ENCODE measurements at regions not wholly inside any gene's neighbourhood (a gene's known extent, or its start where the extent isn't known, plus 50 kb on each side); places are given as distances from the start of the nearest gene placed in this dataset.
"Not testable (repeated sequence)": the region's sequence is repeated elsewhere in the genome, so short reads cannot be mapped to it uniquely, and the experiment has no call there.

DNA sequence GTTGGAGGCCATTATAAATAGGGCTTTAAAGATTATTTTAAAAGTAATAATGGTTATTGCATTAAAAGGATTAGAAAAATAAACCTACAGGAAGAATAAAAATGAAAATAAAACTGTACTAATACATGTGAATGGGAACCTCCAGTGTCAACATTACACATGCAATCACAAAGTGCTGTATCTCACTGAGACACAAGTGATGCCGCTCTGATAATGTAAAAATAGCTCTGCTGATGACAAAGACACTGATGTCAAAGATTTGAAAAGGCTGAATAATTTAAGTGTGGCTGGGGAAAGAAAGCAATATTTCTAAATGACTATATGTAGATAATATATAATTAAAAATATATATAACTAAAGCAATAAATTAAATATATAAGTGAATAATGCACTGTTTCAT, 129.1 kb upstream of the RAP2B start:
- no peak for DNase-seq

DNA sequence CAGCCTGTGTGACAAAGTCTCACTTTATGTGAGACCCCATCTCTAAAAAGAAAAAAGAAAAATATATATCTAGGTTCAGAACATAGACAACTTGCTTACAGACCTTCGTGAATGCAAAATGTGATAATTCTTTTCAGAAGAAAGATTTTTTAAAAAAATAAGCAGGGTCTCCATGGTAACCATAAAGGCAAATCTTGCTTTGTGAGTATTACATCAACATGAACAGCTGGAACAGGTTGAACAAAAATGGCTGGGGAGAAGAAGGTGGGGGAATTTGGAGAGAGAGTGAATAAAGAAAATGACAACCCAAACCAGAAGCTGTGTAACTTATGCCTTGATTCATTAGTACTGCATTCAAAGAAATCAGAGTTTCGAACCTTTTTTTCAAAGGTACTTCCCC, 125.2 kb upstream of the RAP2B start:
- no peak for DNase-seq

DNA sequence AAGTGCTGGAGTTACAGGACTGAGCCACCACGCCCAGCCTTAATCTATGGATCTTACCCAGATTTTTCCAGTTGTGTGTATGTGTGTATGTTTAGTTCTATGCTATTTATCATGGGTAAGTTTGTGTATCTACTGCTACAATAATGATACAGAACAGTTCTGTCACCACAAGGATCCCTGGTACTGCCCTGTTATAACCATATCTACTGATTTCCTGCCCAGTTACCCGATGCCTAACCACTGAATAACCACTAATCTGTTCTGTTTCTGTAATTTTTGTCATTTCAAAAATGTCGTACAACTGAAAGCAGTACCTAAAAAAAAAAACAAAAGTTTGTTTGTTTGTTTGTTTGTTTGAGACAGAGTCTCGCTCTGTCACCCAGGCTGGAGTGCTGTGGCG, 123.7 kb upstream of the RAP2B start:
- DNase-seq: no peak

DNA sequence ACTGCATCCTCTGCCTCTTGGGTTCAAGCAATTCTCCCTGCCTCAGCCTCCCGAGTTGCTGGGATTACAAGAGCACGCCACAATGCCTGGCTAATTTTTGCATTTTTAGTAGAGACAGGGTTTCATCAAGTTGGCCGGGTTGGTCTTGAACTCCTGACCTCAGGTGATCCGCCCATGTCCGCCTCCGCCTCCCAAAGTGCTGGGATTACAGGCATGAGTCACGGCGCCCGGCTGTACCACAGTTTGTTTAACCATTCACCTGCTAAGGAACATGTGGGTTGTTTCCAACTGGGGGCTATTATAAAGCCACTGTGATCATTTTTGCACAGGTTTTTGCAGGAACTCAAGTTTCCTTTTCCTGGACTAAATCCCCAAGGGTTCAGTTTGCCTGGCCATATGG, 123.2 kb upstream of the RAP2B start:
- DNase-seq: no peak

DNA sequence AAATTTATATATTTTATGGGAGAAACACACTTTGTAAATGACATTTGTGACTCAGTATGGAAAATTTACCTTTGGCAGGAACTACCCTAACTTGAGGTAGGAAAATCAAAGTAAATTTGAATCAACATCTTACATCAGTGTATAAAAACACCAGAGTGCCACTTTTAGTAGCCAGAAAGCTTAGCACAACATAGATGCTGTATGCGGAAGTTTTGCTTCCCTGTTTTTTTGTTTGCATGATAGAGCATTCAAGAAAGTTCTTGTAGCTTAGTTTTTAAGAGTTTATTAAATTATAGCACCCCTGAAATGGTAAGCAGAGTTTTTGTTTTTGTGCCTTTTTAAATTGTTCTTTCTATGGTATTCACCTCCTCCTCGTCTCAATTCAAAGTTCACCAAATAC, 120.8 kb upstream of the RAP2B start:
- no peak for DNase-seq

DNA sequence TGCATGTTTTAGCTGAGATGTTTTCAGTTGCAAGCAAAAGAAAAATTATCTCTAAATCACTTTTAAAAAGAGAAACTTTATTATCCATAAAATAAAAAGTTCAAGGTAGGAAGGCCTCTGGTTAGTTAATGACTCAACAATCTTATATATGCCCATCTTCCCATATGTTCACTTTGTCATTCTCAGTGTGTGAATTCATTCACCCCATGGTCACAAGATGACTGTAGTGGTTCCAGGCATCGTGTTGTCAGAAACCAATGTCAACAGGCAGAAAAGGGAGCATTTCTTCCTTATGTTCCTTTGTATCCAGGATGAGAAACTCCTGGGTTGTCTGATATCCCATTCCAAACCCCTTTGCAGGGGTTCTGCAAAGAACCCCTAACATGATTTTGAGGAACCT, 119.9 kb upstream of the RAP2B start:
- no peak for DNase-seq

DNA sequence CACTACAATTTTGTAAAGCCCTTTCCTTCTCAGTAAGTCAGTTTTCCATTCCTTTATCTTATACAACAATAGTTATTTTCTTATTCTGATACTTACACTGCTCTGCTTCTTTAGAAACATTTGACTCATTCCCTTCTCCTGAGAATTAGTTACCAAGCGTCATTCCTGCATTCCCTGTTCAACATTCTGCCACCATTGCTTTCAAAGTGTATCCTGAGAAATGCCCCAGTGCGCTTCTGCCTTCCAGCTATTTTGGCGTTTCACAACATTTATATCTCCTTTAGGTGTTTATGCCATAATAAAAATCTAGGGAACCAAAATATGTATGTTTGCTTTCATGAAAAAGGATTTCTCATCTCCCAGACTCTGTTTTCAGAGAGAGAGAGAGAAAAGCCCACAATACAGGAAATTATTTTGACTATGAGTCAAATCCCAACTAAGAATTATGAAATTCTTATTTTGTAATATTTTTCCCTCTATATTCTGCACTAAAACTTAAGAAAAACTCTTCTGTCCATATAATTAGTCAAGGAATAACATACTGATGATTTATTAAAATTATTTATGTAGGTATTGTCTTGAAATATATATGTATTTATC, 118.2 kb upstream of the RAP2B start:
- DNase-seq: no peak

DNA sequence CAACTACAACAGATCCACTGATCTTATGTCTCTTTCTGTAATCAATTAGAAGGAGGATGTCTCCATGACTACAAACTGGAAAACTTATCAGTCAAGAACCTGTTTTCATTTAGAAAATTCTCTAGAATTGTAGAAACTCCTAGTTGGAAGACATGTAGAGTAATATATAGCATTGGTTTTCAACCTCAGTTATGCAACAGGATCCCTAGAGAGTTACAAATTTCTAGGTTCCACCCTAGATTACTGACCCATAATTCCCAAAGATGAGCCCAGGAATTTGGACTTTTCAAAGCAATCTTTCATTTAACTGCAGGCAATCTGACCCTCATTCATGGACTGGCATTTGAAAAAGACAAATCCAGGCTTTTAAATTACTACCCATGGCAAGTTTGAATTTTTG, 116.9 kb upstream of the RAP2B start:
- no peak for DNase-seq

DNA sequence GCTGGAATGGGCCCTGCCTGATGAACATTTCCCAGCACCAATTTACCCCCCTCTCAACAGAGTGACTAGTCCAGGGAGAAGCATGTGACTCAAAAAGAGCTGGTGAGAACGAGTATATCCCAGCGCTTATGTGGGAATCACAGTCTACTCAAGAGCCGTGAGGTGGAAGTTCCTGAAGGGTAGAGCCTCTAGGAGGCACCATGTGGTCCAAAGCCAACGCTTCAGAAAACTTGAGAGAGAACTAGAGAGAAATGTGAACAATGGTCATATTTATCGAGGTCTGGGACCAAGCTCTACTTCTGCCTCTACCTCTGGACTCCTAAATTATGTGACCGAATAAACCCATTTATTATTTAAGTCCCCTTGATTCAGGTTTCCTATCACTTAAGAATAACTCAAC, 111.0 kb upstream of the RAP2B start:
- DNase-seq: no peak

DNA sequence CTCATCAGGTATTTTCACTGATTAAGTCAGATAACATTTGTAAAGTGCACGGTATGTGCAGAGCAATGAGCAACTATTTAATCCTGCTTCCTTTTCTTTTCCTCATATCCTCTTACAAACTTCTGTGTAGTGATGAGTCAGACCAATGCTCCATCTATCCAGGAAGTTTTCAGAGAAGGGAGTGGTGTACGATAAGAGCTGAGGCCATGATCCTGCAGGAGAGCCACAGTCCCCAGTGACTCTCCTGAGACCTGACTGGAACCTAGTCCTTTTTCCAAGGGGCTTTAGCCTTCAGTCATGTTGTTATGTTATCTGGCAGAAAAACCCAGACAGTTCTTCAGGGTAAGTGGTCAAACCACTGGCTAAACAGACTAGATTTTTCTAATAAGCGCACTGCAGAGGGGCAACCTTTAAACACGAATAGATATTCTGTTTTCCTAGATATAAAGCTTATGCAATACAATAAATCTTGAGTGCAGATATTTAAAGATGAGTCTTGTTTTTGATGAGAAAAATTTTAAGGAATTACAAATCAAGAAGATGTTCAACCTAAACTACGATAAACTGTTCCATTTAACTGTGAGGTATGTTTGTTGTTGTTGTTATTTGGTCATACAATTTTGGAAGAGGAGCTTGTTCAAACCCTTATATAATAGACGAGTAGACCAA, 110.5 kb upstream of the RAP2B start:
- DNase-seq: no peak

DNA sequence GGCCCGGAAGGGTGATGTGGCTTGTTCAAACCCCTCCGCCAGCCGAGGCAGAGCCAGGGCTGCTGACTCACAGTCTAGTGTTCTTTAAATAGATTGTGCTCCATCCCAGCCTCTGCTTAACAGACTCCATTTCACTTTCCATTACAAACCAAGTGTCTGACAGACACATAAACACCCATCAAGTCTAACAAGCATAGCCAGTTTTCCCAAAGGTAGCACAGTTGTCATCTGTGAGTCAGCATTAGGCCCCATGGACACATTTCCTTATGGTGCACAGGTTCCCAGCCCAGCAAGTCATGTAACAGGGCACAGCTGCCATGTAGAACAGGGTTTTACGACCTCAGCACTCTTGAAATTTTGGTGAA, 109.9 kb upstream of the RAP2B start:
- DNase-seq: peak in 1 of 2 donors; percentile 90

DNA sequence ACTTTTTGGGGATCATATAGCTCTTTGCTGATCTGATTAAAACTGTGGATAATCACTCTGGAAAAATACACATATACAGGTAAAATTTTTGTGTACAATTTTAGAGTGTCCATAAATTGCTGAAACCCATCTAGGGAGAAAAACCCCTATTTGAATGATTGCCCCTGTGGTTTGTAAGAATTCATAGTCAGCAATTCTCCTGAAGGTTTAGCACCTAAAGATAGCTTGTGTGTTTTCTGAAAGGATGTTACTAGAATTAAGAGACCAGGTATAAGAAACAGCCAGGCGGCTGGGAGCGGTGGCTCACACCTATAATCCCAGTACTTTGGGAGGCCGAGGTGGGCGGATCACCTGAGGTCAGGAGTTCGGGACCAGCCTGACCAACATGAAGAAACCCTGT, 106.8 kb upstream of the RAP2B start:
- DNase-seq: no peak

DNA sequence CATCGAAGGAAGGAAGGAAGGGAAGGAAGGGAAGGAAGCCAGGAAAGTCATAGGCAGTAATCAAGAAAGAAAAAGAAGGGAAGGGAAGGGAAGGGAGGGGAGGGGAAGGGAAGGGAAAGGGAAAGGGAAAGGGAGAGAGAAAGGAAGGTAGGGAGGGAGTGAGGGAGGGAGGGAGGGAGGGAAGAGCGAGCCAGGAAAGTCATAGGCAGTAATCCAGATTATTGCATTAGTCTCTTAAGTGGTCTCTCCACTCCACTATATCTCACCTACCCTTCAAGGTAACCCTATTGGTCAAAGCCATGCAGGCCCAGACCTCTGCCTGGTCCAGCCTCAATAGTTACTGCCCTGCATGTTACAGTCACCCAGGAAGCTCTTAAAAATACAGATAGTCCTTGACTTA, 106.2 kb upstream of the RAP2B start:
- no peak for DNase-seq

DNA sequence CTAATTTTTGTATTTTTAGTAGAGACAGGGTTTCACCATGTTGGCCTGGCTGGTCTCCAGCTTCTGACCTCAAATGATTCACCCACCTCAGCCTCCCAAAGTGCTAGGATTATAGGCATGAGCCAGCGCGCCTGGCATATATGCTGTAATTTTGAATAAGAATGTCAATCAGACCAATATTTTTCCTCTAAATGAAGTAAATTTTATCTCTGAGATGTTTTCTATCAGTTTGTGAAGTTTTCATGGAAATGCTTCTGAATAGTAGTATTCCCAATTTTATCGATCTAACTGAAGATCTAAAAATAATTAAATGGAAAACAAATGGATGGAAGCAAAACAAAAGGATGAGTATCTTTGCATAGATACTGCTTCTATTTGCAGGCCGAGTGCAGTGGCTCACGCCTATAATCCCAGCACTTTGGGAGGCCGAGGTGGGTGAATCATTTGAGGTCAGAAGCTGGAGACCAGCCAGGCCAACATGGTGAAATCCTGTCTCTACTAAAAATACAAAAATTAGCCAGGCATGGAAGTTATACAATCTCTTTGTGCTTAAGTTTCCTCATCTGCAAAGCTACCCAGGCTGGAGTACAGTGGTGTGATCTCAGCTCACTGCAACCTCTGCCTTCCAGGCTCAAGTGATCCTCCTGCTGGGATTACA, 103.9 kb upstream of the RAP2B start:
- not testable (repeated sequence) for DNase-seq

DNA sequence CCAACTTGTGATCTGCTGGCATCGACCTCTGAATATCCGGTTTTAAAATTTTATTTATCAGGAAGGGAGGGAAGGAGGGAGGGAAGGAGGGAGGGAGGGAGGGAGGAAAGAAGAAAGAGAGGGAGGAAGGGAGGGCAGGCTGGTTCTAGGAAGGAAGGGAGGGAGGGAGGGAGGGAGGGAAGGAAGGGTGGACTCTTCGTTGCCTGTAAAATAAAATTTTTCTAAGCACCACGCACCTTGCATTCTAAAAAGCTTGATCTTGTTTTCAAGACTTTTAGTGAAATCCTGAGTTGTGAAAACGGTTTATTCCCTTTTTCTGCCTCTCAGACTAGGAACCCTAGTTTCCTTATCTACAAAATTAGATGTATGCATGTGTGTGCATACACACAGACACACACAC, 101.7 kb upstream of the RAP2B start:
- no peak for DNase-seq

DNA sequence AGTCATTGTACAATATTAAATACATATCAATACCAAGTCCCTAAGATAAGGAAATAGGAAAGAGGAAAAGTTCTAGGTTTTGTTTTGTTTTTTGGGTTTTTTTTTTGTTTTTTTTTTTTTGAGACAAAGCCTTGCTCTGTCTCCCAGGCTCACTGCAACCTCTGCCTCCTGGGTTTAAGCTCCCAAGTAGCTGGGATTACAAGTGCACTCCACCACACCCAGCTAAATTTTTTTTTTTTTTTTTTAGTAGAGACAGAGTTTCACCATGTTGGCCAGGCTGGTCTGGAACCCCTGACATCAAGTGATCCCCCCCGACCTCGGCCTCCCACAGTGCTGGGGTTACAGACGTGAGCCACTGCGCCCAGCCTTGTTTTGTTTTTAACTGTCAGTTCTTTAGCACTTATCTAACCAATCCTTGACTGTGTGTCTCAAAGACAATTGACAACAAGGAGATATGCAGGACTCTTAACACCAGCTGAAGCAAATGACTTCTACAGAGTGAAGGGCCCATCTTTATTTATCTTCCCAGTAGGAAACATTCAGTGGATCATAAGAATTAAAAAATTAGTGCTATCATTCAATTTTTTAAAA, 100.0 kb upstream of the RAP2B start:
- DNase-seq: no peak

DNA sequence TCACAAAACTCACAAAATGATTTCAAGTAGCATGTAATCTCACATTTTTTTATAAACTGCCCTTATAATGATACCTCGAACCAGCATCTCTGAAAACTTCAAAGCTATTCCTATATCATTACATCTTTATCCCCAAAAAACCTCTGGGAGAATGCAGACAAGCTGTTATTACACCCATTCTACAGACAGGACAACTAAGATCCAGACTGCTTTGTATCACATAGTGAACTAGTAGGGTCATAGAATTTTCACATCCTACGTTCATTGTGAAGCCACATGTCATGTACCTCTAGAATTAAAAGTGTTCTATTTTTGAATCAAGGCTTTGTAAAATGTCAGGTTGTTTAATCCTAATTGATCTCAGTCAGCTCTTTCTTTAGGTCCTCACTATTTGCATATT, 98.7 kb upstream of the RAP2B start:
- DNase-seq: no peak

DNA sequence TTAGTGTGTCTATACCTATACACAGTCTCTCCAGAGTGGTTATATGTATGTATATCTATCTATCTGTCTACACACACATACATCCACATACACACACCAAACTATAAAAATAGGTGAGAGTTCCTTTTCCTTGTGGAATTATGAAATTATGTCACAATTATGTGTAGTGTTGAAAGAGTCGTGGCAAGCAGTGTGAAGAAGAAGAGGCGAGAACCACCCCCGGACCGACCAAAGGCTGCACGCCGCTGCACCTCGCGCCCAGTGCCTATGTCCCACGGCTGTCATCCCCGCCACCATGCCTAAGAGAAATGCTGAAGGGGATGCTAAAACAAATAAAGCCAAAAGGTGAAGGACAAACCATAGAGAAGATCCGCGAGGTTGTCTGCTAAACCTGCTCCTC, 95.0 kb upstream of the RAP2B start:
- DNase-seq: no peak

DNA sequence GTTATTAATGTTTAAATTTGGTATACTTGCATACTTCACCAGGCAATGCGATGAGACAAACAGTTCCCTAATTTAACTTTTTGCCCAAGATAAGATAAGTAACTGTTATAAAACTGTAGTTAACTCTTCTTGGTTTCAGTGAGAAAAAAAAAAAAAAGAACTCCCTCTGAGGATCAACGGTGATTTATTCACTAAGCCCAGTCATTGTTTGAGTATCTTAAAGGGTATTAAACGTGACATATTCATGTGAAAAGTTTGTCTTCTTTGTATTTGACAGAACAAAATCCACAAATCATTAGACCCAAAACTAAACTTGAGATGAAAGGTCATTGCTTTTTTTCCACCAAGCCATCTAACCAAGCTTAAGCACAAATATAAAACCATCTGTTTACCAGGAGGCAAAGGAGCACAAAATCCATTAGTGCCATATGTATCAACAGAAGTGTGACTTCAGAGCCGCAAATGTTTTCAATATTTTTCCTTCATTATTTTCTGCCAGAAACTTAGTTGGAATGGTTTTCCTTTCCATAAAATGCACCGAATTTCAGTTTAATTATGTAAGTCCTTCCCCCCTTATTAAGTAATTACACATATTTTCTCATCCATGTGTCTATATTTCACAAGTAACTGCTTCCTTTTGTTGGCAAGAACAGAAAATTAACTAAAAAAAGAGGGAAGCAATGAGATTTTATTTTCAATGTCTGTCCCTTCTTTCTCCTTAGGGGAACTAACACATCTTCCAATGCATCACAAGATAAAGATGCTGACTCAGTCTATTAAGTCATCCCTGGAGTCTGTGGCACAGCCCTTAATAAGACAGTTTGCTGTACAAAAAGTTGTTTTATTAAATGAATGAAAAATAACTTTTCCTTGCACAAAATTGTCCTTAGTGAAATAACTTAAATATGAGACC, 92.2 kb upstream of the RAP2B start:
- peak in 1 of 2 donors; percentile 25 for DNase-seq

DNA sequence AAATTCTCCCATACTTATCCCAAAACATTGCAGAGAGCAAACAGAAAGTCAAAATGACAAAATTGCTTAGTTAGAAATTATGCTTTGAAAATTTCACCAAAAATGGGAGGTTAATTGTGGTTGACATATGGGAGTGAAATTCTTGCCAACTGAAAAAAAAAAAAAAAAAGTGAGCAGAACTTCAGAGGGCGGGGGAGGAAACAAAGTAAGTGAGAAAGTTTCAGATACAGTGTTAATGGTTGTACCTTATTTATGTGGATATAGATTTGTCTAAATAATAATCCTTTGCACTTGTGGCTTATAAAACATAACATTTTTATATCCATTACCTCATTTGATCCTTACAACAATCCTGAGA, 91.5 kb upstream of the RAP2B start:
- no peak for DNase-seq

DNA sequence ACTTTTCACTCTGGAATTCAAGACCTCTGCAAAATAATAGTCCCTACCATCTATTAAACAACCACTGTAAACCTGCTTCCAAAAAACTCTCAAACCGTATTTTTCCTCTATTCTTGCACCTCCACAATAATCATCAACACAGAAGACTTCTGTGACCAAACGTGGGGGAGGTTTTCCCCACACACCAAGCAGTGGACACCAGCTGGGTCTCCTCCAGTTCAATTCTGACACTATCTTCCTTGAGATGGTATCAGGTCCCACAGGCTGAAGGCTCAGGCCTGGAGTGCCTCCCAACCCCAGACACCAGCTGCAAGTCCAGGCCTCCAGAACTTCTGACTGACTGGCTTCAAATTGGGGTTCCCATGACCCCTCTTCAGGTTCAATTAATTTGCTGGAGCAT, 89.6 kb upstream of the RAP2B start:
- no peak for DNase-seq

DNA sequence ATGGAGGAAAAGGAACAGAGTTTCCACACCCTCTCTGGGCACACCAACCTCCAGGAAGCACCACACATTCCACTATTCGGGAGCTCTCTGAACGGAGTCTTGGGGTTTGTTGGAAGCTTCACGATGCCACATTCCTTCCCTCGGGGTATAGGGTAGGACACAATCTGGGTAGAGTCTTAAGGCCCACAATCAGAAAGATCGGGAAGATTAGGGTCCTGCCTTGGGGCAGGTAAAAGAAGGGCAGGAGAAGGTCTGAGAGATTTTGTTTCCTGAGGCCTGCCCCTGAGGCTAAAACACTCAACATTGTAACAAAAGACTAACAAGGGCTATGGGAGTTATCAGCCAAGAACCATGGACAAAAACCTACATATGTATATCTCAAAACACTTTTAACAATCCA, 89.2 kb upstream of the RAP2B start:
- DNase-seq: no peak

DNA sequence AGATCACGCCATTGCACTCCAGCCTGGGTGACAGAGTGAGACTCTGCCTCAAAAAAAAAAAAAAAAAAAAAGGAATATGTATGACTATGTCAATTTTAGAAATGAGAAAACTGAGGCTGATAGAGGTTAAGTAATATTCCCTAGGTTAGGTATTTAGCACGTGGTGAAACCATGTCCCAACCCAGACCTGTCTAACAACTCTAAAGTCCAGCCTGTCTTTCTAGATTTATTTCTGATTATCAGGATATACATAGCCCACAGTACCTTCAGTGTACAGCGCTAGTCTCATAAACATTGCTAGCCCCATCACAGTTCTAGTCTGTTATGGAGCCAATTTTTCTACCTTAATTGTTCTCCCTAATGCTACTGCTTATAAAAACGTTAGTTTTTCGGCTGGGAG, 88.4 kb upstream of the RAP2B start:
- no peak for DNase-seq
